Kasumi-1 (cell line): ENCODE measurements at regions not wholly inside any gene's neighbourhood (a gene's known extent, or its start where the extent isn't known, plus 50 kb on each side); places are given as distances from the start of the nearest gene placed in this dataset.
"Not testable (repeated sequence)": the region's sequence is repeated elsewhere in the genome, so short reads cannot be mapped to it uniquely, and the experiment has no call there.

Source experiments
- DNase-seq, 2 experiments: peaks; one replicate each; lab custom pipeline; 2025; lab: John Stamatoyannopoulos, UW

GRCh38 chr15:69679623-69680228, 227.1 kb downstream of the RPLP1 start:
- DNase-seq = no peak

DNA sequence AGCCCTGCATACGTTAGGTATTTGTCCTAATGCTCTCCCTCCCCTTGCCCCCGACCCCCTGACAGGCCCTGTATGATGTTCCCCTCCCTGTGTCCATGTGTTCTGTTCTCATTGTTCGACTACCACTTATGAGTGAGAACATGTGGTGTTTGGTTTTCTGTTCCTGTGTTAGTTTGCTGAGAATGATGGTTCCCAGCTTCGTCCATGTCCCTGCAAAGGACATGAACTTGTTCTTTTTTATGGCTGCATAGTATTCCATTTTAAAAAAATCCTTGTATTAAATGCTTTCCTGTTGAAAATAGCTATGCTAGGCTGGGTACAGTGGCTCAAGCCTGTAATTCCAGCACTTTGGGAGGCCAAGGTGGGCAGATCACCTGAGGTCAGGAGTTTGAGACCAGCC, 232.2 kb downstream of the RPLP1 start:
- DNase-seq = not testable (repeated sequence)

DNA sequence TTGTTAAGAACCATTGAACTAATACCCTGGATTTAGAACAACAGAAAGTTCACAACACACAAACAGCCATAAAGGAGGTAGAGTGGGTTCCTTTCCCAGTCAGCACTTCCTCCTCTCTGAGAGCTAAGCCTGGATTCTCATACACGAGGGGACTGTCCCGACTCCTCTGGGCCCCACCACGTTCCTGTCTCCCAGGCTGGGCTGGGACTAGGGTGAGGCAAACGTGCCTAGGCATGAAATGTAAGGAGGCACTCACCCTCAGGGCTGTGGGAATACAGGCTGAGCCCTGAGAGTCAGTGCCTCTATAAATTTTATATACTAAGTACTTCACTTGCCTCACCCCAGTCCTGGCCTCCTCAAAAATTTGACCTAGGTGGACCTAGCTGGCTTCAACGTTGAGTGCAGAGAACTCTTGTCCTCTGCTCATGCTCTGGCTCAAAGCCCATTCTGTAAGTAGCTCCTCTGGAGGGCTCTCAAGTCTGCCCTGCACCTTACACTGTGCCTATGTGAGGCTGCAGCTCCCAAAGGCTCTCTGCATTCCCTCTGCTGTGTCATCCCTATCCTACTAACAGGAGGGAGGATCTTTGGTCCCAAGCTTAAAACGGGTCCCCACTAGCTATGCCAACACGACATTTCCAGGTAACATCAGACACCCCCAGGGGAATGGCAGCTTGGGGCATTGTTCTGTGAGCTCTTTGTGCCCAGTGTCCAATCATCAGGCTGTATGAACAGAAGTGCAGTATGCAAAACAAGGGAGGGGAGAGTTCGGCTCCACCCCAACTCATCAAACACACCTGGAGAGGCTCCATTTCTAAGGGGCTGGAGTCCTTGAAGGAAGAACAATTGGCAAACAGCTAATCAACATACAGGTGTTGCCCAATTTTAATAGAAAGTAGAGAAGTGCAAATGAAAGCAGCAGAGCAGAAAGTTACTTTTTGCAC, 233.2 kb downstream of the RPLP1 start:
- no peak for DNase-seq

DNA sequence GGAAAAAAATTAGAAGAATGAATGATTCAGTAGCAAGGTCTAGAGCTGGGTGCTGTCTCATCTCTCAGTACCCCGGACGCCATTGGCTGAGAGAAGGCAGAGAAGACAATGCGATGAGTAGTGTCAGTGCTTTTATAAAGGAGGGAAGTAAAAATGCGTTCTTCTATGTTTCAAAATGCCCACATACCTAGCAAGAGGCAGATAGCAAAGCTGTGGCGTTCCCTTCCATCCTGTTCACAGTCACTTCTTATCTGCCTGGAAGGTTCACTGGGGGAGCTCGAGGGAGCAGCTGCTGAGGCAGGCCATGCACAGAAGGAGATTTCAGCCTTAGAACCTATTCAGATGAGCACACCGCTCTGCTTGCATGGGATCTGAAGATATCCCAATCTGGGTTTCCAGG, 234.0 kb downstream of the RPLP1 start:
- DNase-seq = no peak

- DNase-seq = no peak
Measured at GRCh38 chr15:69689133-69689532, 236.5 kb downstream of the RPLP1 start.

DNA sequence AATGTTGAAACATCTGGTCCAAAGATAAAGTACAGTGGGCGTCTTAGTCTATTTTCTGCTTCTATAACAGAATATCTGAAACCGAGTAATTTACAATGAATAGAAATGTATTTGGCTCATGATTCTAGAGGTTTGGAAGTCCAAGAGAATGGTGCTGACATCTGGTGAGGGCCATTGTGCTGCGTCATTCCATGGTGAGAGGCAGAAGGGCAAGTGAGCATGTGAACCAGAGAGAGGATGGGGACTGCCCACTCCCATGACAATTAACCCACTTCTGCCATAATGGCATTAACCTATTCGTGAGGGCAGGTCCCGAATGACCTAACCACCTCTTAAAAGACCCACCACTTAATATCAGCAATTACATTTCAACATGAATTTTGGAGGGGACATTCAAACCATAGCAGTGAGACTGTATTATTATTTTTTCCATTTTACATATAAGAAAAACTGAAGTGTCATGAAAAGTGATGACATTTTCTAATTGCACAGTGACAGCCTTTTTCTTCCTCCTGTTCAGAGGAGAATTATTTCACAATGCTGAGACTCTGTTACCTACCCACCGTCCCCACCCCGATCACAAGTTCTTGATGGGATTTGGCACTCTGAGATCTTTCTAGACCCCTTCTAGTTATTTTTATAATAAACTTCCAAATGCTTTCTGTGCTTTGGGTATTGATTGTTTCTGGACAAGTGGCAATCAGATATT, 238.8 kb downstream of the RPLP1 start:
- DNase-seq = no peak

GRCh38 chr15:69692342-69692741, 239.7 kb downstream of the RPLP1 start:
- no peak for DNase-seq

DNA sequence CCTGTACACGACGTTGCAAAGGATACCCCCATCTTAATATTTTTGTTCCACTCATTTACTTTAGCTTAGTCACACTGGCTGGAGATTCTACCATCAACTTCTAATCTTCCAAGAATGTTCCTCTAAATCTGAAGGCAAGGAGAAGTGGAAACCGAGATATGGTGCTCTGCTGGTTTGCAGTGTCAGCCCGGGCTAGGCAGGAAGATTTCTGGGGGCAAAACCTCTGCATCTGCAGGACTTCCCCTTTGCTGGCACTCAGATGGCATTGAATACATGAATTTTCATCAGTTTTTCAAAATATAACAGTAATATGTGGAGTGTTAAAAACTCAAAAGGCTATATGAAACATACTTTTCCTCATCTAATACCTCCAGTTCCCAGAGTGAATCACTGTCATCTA, 240.4 kb downstream of the RPLP1 start:
- DNase-seq = no peak

- no peak for DNase-seq
Measured at GRCh38 chr15:69696946-69697345, 244.3 kb downstream of the RPLP1 start.

- no peak for DNase-seq
Measured at GRCh38 chr15:69697916-69698315, 245.3 kb downstream of the RPLP1 start.

DNA sequence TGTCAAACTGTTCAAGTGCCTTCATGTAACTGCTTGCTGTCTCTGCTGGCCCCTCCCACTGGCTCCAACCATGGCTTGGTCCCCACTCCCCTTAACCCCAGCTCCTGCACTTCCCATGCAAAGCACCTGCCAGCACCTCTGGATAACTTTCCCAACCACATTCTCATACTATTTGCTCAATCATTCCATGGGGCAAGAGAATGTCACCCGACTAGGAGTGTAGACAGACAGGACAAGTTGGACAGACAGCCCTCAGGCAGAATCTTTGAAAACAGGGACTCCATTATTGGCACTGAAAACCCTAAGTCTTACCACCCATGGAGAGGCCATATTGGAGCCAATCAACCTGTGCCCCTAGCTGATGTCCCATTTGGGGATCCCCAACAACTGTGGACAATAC, 246.5 kb downstream of the RPLP1 start:
- no peak for DNase-seq

GRCh38 chr15:69700380-69700779, 247.8 kb downstream of the RPLP1 start:
- DNase-seq = no peak

DNA sequence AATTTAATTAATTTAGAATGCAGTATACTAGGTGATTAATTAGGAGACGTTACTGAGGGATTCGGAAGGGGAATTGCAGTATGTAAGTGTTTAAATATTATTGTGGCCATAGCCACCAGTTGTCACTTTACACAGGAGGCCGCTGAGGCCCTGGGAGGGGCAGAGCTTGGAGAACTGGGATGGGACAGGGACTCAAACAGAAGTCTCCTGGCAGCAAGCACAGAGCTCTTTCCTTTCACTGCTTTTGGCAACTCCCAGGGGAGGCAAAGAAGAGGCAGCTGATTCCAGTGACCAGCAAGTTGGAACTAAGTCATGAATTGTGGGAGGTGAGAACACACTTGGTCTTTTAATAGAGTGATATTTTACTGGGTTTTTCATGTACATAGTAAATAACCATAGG, 248.6 kb downstream of the RPLP1 start:
- DNase-seq = no peak

GRCh38 chr15:69703532-69704187, 251.0 kb downstream of the RPLP1 start:
- no peak for DNase-seq

GRCh38 chr15:69704229-69704628, 251.6 kb downstream of the RPLP1 start:
- no peak for DNase-seq

GRCh38 chr15:69704700-69705099, 252.1 kb downstream of the RPLP1 start:
- DNase-seq = no peak

DNA sequence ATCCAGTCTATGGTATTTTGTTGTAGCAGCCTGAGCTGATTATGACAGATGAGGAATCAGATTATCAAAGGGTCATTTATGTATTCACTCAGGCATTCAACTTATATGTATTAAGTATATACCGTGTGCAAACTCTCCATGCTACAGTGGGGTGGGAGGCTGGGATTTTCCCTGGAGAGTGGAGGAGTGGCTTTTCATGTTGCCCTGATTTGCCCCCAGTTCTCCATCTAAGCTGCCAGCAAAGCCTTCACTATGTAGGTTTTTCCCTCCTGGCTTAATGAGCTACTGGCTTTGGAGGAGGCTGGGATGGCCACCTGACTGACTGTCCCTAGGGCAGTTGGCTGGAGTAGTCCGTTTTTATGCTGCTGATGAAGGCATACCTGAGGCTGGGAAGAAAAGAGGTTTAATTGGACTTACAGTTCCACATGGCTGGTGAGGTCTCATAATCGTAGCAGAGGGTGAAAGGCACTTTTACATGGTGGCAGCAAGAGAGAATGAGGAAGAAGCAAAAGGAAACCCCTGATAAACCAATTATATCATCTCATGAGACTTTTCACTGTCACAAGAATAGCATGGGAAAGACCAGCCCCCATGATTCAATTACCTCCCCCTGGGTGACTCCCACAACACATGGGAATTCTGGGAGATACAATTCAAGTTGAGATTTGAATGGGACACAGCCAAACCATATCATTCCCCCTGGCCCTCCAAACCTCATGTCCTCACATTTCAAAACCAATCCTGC, 253.9 kb downstream of the RPLP1 start:
- DNase-seq = no peak

- DNase-seq = not testable (repeated sequence)
Measured at GRCh38 chr15:69707241-69707640, 254.6 kb downstream of the RPLP1 start.

DNA sequence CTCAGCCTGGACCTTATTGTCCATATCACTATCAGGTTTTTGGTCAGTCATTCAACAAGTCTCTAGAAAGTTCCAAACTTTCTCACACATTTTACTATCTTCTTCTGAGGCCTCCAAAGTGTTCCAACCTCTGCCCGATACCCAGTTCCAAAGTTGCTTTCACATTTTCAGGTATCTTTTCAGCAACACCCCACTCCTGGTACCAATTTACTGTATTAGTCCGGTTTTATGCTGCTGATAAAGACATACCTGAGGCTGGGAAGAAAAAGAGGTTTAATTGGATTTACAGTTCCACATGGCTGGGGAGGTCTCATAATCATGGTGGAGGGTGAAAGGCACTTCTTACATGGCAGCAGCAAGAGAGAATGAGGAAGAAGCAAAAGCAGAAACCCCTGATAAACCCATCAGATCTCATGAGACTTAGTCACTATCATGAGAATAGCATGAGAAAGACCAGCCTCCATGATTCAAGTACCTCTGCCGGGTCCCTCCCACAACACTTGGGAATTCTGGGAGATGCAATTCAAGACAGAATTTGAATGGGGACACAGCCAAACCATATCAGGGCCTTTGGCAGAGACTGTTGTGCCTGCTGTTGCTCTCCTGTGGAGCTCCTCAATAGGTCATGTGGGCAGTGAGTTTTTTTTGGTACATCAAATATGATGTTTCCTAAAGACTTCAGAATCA, 256.0 kb downstream of the RPLP1 start:
- DNase-seq = not testable (repeated sequence)

- no peak for DNase-seq
Measured at GRCh38 chr15:69712991-69713390, 260.4 kb downstream of the RPLP1 start.
